Panc1 (cell line): ENCODE measurements at regions not wholly inside any gene's neighbourhood (a gene's known extent, or its start where the extent isn't known, plus 50 kb on each side); places are given as distances from the start of the nearest gene placed in this dataset.

Source experiments
- ATAC-seq: fragments of 200-7000 bp; cut with Tn5 transposase; 2 replicates; pipeline ENCODE4 v1.9.1; 2020; ENCODE audit warnings: mild to moderate bottlenecking, moderate library complexity
- BruUV-seq: library from RNA; stranded (reverse); fragments of 400-500 nt; replicated peaks from 2 replicates; lab custom pipeline; 2021; lab: Mats Ljungman, UMichigan
- CTCF ChIA-PET: fragments of 300-600 bp; sonication (Branson Sonifier 250); formaldehyde crosslinking; loops from one replicate; lab custom pipeline; 2022; ENCODE audit warnings: antibody characterized with exemption; lab: Charles Lee
- POLR2A ChIA-PET: fragments of 300-600 bp; sonication (Branson Sonifier 250); formaldehyde crosslinking; loops from one replicate; lab custom pipeline; 2022; ENCODE audit warnings: antibody characterized with exemption; lab: Charles Lee
- DNase-seq: peaks from one replicate; pipeline ENCODE4 v3.0.0-alpha.2; 2010; ENCODE audit warnings: low read depth, low spot score
- H3K27ac ChIP-seq: 2 replicates; pipeline ENCODE4 v1.5.1; 2011; ENCODE audit warnings: mild to moderate bottlenecking, low read length, inconsistent platforms
- H3K27me3 ChIP-seq: fragments of 200-500 bp; sonication (Bioruptor generic); 2 replicates; pipeline ENCODE4 v1.6.0; 2014; ENCODE audit warnings: low read length, inconsistent platforms; ENCODE audit not compliant: control insufficient read depth, insufficient read depth
- H3K36me3 ChIP-seq: fragments of 200-500 bp; sonication (Bioruptor generic); 2 replicates; pipeline ENCODE4 v1.5.1; 2014; ENCODE audit warnings: inconsistent platforms, mild to moderate bottlenecking, low read length, moderate library complexity; ENCODE audit not compliant: control insufficient read depth, insufficient read depth
- H3K4me1 ChIP-seq: 2 replicates; pipeline ENCODE4 v1.5.1; 2011; ENCODE audit warnings: inconsistent platforms, mild to moderate bottlenecking, low read length, moderate library complexity; ENCODE audit not compliant: control insufficient read depth, insufficient read depth
- H3K4me3 ChIP-seq, 2 experiments: 2 replicates each; pipeline ENCODE4 v1.5.1; 2011 to 2012; ENCODE audit warnings: low read depth in 2 of 2, low read length in 2 of 2, mild to moderate bottlenecking in 2 of 2, inconsistent platforms in 1 of 2, moderate library complexity in 1 of 2
- H3K9me3 ChIP-seq: fragments of 200-500 bp; sonication (Bioruptor generic); 2 replicates; pipeline ENCODE4 v1.5.1; 2014; ENCODE audit warnings: low read depth, mild to moderate bottlenecking, inconsistent platforms, low read length, moderate library complexity; ENCODE audit not compliant: control insufficient read depth, insufficient read depth
- POLR2AphosphoS5 ChIP-seq: IDR thresholded peaks from 2 replicates; pipeline ENCODE4 v1.6.1; 2012; ENCODE audit warnings: mild to moderate bottlenecking, low read depth, low read length, moderate library complexity
- SIN3A ChIP-seq: IDR thresholded peaks from 2 replicates; pipeline ENCODE4 v1.6.1; 2012; ENCODE audit warnings: low read depth, mild to moderate bottlenecking, low read length, moderate library complexity, borderline replicate concordance; ENCODE audit not compliant: insufficient read depth
- TCF7L2 ChIP-seq: IDR thresholded peaks from 2 replicates; pipeline ENCODE4 v1.6.1; 2011; ENCODE audit warnings: mild to moderate bottlenecking, low read depth, low read length, inconsistent platforms
- in situ Hi-C: cut with HindIII; loops from 2 replicates; pipeline ENCODE4 v1.10.0; 2016; ENCODE audit warnings: low sequenced_read_pairs, low pct_unique_long_range_greater_than_20kb
- intact Hi-C: fragments of 100-400 bp; cut with micrococcal nuclease; formaldehyde crosslinking; loops from one replicate; pipeline ENCODE4 v1.10.0; 2022; ENCODE audit not compliant: unreplicated experiment
- TF ChIP-seq, protein P1 (sequence below): fragments of 450-650 bp; IDR thresholded peaks from 2 replicates; pipeline ENCODE4 v1.5.1; 2017; ENCODE audit warnings: mild to moderate bottlenecking
- TF ChIP-seq, protein P2 (sequence below), 2 experiments: IDR thresholded peaks; 2 replicates each; pipeline ENCODE4 v1.6.1; 2011 to 2012; ENCODE audit warnings: low read depth in 2 of 2, control low read depth in 1 of 2, low read length in 1 of 2, mild to moderate bottlenecking in 1 of 2, moderate library complexity in 1 of 2; ENCODE audit not compliant: insufficient read depth in 1 of 2

DNA sequence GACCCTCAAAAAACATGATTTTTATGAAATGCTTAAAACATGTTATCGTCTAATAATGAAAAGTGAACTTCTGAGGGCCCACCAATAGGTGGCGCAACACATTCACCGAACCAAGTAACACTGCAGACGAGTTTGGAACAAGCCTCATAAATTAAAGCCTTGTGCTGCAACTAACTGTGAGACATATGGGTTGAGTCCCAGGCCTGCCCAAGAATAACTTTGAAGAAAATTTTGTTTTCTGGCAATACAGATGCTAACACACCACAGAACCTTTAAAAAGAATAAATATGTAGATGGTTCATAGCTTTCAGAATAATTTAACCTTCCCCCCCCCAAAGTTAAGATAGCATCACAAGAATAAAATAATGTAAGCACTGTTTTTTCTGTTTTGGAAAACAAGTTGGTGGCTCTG is 285.9 kb downstream of the RNF144A start:
- DNase-seq (peak; percentile 15), ATAC-seq (peak; percentile 53; the same call in 1 of the 2 replicates)
- Histone ChIP-seq H3K9me3 (no peaks in the 10 kb centered on the region), H3K36me3 (no peaks in the 10 kb centered on the region), H3K4me1 (no peaks in the 10 kb centered on the region), H3K4me3 (no peak overlapping the region), H3K27ac (no peak overlapping the region), H3K27me3 (no peaks in the 10 kb centered on the region)
- no TSS peak for BruUV-seq
- CTCF ChIA-PET: interaction anchor here (0.7 kb wide), 2 partner anchors 30 to 83 kb away, joined by 3 to 15 read pairs; no protein-coding TSS in a partner anchor
- intact Hi-C loops (loop anchor here (5.0 kb wide), 1 partner anchor 1484 kb away; no protein-coding TSS in a partner anchor), in situ Hi-C loops (no loop called here)
- TF ChIP-seq, protein P1, sequence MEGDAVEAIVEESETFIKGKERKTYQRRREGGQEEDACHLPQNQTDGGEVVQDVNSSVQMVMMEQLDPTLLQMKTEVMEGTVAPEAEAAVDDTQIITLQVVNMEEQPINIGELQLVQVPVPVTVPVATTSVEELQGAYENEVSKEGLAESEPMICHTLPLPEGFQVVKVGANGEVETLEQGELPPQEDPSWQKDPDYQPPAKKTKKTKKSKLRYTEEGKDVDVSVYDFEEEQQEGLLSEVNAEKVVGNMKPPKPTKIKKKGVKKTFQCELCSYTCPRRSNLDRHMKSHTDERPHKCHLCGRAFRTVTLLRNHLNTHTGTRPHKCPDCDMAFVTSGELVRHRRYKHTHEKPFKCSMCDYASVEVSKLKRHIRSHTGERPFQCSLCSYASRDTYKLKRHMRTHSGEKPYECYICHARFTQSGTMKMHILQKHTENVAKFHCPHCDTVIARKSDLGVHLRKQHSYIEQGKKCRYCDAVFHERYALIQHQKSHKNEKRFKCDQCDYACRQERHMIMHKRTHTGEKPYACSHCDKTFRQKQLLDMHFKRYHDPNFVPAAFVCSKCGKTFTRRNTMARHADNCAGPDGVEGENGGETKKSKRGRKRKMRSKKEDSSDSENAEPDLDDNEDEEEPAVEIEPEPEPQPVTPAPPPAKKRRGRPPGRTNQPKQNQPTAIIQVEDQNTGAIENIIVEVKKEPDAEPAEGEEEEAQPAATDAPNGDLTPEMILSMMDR: peak; percentile 93
- TF ChIP-seq, protein P2, sequence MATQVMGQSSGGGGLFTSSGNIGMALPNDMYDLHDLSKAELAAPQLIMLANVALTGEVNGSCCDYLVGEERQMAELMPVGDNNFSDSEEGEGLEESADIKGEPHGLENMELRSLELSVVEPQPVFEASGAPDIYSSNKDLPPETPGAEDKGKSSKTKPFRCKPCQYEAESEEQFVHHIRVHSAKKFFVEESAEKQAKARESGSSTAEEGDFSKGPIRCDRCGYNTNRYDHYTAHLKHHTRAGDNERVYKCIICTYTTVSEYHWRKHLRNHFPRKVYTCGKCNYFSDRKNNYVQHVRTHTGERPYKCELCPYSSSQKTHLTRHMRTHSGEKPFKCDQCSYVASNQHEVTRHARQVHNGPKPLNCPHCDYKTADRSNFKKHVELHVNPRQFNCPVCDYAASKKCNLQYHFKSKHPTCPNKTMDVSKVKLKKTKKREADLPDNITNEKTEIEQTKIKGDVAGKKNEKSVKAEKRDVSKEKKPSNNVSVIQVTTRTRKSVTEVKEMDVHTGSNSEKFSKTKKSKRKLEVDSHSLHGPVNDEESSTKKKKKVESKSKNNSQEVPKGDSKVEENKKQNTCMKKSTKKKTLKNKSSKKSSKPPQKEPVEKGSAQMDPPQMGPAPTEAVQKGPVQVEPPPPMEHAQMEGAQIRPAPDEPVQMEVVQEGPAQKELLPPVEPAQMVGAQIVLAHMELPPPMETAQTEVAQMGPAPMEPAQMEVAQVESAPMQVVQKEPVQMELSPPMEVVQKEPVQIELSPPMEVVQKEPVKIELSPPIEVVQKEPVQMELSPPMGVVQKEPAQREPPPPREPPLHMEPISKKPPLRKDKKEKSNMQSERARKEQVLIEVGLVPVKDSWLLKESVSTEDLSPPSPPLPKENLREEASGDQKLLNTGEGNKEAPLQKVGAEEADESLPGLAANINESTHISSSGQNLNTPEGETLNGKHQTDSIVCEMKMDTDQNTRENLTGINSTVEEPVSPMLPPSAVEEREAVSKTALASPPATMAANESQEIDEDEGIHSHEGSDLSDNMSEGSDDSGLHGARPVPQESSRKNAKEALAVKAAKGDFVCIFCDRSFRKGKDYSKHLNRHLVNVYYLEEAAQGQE (IDR thresholded peaks at IDR 0.05; ENCODE audit: insufficient read depth in 1 of 2, low read depth in 2 of 2, low read length in 1 of 2): no peak
- TF ChIP-seq SIN3A (no peak), POLR2AphosphoS5 (no peak), TCF7L2 (no peak)
- POLR2A ChIA-PET: no interaction called here

DNA sequence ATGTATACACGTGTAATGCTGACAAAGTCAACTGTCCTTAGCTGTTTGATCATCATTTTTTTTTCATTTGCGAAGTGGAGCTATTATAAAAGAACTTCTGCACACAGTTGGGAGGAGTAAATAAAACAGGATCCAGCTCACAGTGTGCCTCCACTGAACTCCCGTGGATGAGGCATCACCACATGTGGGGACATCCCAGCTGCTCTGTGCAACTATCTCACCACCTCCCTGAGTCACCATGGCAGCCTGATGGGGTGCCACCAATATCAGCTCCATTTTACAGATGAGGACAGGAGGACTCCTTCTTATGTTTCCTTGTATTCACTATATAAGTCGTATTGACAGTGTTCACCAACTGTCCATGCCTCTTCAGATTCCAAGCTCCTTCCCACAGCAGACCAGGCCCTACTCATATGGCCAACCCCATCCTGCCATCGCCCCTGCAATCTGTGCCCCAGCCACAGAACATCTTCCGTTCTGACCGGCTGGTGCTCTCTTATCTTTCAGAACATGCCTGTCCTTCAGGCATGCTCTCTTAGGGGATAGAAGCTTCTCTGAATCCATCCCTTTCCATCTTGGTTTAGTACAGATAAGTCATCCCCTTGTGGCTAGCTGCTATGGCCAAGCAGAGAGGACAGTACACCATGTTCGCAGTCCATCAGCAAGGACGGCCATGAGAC is 288.1 kb downstream of the RNF144A start:
- Histone ChIP-seq H3K36me3 (no peaks in the 10 kb centered on the region), H3K27ac (no peak overlapping the region), H3K4me1 (no peaks in the 10 kb centered on the region), H3K4me3 (no peak overlapping the region), H3K9me3 (no peaks in the 10 kb centered on the region), H3K27me3 (no peaks in the 10 kb centered on the region)
- POLR2A ChIA-PET: no interaction called here
- no TSS peak for BruUV-seq
- CTCF ChIA-PET: no interaction called here
- intact Hi-C loops (loop anchor here (5.0 kb wide), 1 partner anchor 132 kb away; no protein-coding TSS in a partner anchor), in situ Hi-C loops (no loop called here)
- DNase-seq: no peak
- no peak for ATAC-seq
- TF ChIP-seq TCF7L2 (no peak), POLR2AphosphoS5 (no peak)
- TF ChIP-seq, protein P2 (IDR thresholded peaks at IDR 0.05; ENCODE audit: insufficient read depth in 1 of 2, low read depth in 2 of 2, low read length in 1 of 2): no peak
